NOMO-1 treated with dmso at 0.1 percent for 144 hours (cell line): ENCODE measurements at regions not wholly inside any gene's neighbourhood (a gene's known extent, or its start where the extent isn't known, plus 50 kb on each side); places are given as distances from the start of the nearest gene placed in this dataset.
"Not testable (repeated sequence)": the region's sequence is repeated elsewhere in the genome, so short reads cannot be mapped to it uniquely, and the experiment has no call there.

ENCODE experiments used
- DNase-seq: peaks from one replicate; lab custom pipeline; 2025; ENCODE audit not compliant: unreplicated experiment; lab: John Stamatoyannopoulos, UW

DNA sequence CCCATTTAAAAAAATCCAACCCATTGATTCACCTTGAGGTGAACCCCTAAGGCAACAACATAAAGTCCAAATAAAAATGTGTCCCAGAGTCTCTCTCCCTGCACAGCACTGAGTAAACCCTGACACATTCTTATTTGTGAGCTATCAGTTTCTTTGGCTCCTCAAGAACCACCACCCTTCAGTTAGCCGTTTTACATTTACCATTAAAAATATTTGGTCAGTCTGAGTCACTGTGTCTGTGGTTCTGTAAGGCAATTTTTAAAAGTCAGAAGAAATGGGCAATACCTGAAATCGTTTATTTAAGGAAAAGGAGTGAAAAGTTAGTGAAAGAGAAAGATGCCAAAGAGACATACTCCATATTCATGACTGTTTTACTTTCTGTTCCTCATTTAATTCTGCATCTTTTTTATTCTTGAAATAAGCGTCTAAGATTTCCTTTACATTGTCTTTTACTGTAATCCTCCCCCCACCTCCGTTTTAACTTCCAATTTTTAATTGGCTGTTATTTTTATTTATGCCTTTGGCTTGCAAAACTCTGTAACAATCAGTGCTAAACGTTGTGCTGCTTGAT, 91.7 kb upstream of the IVNS1ABP start:
- no peak for DNase-seq

DNA sequence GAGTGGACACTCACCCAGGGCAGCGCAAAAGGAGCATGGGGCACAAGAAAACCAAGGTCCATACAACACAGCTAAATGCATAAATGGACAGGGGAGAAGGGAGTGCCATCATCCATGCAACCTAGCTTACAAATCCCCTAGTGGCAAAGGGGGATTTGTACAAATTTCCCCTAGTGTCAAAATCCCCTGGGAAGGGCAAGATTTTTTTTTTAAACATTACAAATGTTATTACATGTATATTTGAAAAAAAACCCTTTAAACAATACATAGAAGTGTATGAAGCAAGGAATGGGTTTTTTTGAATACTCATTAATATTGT, 89.6 kb upstream of the IVNS1ABP start:
- DNase-seq = no peak

DNA sequence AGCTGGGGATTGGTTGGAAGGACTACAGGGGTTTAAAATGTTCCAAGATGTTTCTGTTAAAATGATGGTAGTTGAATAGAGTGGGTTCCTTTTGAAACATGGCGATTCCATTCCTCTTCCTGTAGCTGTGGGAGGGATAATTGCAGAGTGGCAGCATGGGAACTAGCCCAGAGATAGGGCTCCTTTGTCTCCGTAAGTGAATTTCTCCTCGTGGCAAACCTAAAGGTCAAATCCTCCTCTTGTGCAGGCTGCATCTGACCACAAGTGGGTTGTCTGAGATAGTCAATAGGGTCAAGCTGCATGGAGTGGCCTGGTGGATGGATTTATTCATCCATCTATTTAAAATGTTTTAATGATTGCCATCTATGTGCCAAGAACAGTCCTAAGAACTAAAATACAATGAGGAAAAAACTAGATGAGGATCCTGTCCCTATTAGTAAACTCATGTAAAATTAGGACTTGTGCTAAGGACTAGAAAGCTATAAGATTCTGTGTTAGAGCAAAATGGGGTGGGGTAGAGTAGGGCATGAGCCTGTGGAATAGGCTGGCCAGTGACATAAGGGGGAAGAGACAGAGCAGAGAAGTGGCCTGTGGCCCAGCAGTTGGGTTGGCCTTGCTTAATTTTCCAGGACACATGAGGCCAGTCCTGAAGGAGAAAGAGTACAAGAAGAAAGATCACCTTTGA, 89.1 kb upstream of the IVNS1ABP start:
- no peak for DNase-seq

GRCh38 chr1:185404907-185405568, 88.0 kb upstream of the IVNS1ABP start:
- DNase-seq = no peak

DNA sequence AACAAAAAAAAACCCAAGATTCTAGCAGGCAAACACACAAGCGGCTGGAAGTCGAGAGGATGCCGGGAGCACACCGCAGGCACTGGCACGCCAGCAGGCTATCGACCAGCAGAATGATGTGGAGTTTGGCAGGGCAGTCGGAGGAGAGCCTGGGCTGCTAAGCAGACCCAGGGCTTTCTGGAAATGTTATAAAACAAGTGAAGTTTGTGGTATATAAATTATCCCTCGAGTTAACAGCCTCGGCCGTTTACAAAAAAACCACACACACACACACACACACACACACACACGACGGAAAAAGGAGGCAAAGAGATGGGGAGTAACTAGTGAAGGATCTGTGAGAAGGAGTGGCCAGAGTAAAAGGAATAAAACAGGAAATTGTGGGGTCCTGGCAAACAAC, 87.2 kb upstream of the IVNS1ABP start:
- DNase-seq = no peak

GRCh38 chr1:185402930-185403329, 85.9 kb upstream of the IVNS1ABP start:
- no peak for DNase-seq

- no peak for DNase-seq
Measured at GRCh38 chr1:185401019-185401418, 84.0 kb upstream of the IVNS1ABP start.

DNA sequence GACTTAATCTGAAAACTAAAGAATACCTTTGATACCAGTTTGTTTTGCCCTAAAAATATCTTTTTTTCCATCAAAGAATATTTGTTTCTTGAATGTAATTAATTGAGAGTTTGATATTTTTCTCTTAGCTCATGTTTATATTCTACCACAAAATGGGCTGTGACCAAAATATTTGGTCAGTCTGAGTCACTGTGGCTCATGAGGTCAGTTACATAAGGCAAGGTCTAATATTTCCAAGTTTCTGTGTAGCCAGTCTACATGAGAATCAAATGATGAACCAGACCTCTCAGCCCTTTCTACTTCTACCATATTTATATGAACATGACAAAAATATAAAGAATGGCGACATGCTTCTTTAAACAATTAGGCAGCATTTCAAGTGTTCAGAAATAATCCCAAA, 83.0 kb upstream of the IVNS1ABP start:
- DNase-seq = no peak

- DNase-seq = no peak
Measured at GRCh38 chr1:185398599-185398998, 81.6 kb upstream of the IVNS1ABP start.

- DNase-seq = no peak
Measured at GRCh38 chr1:185398022-185398421, 81.0 kb upstream of the IVNS1ABP start.

DNA sequence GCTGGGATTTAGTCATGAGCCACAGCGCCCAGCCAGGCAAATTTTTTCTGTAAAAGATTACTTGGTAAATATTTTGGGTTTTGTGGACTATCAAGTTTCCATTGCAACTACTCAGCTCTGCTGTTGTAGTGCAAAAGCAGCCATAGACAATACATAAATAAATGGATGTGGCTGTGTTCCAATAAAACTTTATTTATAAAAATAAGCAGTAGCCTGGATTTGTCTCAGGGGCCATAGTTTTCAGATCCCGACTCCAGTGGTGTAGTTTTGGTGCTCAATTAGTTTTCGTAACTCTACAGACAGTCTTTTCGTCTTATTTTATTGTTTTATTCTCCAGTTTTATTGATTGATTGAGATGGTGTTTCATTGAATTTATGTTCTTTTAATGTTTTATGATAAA, 80.1 kb upstream of the IVNS1ABP start:
- no peak for DNase-seq

DNA sequence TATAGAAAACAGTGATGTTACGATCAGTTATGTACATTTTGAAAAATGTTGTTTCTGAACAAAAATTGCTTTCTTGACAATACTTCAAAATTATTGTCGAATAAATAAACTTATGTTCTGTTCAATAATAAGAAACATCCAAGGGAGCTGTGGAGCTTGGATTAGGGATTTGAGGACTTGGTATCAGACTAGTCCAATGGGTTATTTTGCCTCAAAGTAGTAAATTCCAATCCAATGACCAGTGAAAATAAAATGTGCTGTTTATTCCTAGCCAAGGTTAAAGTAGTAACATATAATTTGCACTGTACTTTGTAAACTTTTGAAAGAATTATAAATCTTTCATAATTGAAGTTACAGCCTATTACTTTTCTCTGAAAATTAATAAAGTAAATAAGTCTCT, 79.1 kb upstream of the IVNS1ABP start:
- no peak for DNase-seq

DNA sequence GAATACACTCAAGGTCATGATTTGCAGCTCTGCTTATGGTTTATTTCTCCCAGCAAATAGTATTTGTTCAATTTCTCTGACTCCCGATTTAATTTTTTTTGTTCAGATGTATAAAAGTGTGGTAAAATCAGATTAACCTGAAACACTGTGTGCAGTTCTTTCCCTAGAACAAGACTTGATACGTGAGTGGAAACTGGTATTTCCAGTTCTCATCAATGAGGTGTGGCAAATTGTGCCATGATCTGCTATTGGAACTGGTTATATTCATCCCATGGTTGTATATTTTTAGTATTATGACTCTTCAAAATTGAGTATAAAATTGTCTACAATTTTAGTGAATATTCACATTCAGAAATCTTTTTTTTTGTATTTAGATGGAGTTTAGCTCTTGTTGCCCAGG, 76.8 kb upstream of the IVNS1ABP start:
- no peak for DNase-seq

DNA sequence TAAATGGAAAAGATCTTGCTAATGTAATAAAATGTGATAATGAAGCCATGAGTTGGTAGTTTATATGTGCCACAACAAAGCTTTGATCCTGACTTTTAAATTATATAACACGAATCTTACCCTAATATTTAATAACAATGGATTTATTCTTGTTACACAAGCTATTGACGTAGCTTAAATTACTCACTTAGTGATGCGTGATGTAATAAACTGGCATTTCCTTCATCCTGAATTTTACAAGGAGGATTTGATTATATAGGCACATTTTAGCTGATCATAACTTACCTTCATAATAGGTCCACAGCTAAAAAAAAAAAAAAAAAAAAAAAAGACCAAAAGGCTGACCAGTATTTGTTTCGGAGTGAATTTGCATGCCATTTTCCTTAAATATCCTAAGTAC, 76.2 kb upstream of the IVNS1ABP start:
- DNase-seq = no peak

- DNase-seq = no peak
Measured at GRCh38 chr1:185388815-185389214, 71.8 kb upstream of the IVNS1ABP start.

DNA sequence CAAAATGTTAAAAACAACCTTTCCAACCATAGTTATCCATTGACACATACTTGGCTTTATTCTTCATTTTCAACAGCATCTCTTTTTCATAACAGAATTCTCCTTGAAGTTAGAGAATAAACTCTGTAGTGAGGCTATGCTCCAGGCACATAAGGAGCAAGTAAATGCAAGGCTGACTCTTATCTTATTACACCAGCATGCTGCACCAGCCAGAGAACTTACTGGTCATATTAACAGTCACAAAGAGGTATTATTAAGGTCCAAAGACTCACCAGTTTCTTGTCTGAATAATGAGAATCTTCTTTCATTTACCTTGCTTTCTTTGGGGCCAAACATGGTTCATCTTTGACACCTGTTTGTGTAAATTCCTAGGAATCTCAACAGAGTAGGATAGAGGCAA, 71.3 kb upstream of the IVNS1ABP start:
- DNase-seq = no peak

DNA sequence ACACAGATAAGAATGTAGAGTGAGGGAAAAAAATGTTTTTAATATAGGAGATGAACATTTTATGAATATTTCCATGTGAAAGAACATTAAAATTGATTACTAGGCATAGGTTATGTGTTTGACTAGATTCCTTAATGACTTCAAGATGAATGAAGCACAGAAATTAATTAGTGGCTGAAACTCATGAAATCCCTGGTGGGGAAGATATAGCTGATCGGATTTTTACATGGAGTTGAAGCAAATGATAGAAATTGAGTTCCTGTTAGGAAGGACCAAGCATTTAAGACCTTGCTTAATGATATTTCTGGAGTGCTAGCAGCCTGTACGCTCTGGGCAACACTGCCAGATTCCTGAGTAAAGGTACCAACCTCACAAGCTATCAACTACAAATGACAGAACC, 68.9 kb upstream of the IVNS1ABP start:
- DNase-seq = no peak

GRCh38 chr1:185383805-185384204, 66.8 kb upstream of the IVNS1ABP start:
- not testable (repeated sequence) for DNase-seq

DNA sequence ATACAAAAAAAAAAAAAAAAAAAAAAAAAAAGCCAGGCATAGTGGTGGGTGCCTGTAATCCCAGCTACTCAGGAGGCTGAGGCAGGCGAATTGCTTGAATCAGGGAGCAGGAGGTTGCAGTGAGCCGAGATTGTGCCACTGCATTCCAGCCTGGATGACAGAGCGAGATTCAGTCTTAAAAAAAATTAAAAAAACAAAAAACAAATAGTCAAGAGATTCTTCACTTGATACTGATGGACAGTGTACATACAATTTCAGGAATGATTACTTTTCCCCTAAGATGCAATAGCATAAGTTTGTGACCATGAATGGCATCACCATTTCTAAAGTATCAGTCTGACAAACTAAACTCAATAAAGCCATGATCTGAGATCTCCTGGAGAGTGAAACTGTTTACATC, 60.8 kb upstream of the IVNS1ABP start:
- DNase-seq = no peak

DNA sequence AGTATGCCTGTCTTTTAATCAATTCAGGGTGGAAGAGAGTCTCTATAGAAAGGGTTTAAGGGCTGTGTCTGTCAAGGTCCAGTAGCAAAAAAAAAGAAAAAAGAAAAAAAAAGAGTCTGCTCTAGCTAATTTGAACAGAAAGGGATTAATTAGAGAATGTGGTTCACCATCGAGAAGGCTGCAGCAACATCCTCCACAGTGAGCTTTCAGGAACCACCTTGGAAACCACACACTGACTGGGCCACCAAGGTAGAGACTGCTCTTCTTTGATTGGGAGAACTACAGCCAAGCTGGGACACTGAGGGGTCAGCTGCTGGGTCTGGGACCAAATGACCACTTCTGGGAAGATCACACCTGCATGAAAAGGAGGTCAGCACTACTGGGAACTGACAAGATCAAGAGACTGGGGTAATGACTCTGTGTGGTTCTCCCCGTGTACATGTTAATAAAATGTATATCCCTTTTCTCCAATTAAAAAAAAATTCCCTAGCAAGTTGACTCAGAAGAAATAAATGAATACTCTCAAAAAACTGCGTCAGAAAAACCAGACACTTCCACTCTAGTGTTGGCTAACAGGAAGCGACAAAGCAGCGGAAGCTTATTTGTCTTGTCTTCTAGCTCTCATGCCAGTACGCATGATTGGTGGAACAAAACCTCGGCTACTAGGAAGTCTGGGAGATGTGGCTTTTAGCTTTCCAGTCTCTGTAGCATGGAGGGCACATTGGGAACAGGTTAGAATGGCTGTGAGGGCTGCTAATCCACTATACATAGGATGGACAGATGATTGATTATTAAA, 60.0 kb upstream of the IVNS1ABP start:
- no peak for DNase-seq

GRCh38 chr1:185376288-185376687, 59.2 kb upstream of the IVNS1ABP start:
- DNase-seq = no peak

DNA sequence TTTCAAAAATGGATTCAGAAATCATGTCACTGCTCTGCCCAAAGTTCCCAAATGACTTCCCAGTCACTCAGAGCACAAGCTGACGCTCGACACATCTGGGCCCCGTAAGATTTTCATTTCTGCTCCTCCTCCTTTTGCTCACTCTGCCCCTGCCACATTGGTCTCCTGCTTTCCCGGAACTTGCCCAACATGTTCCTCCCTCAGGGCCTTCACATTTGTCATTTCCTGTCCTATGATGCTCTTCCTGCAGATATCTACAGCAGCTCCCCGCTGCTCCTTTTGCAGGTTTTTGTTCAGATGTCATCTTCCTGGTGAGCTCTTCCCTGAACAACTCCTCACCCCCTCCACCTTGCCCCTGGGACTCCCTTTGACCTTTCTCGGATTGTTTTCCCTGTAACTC, 58.5 kb upstream of the IVNS1ABP start:
- no peak for DNase-seq
